ENCODE measurements at regions not wholly inside any gene's neighbourhood (a gene's known extent, or its start where the extent isn't known, plus 50 kb on each side); places are given as distances from the start of the nearest gene placed in this dataset.

DNA sequence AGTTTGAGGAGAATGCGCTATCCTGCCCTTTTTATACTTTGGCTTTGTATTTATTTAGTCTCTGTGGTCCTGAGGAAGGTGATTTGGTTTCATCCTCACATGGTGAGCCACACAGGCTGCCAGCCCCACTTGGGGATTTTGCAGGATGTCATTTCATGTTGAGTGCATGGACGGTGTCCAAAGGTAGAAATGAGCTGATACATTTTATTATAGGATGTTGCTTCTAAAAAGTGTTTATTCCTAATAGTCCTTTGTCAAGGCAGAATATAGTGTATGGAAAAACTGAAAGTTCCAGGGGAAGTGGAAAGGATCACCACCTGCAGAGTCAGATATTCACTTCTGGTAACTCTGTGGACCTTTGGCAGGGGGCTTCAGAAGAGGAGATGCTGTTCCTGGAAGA, 434.6 kb downstream of the CD109 start:
- Histone ChIP-seq H3K4me1 (ENCODE audit: insufficient read depth, low read length) (no peaks in the 10 kb centered on the region), H3K4me3 (ENCODE audit: low read length) (no peak overlapping the region), H3K36me3 (ENCODE audit: insufficient read depth, low read length) (no peaks in the 10 kb centered on the region)

DNA sequence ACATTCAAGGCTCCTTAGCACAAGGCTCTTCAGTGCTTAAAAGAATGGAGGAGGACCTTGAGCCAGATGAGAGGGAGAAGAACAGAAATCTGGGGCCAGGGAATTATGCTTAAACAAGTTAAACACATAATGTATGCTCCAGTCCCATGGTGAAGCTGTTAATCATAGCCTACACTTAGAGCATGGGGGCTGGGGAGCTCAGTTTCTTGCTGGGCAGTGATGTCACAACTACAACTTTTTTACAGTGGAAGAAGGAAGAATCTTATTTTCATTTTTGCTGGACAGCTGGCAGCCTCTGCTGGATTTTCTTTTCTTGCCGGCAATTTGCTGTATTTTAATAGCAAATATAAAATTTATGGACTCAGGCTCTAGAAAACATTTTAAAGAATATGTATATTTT, 432.5 kb downstream of the CD109 start:
- H2AFZ ChIP-seq (ENCODE audit: low read depth, low read length) = no peak overlapping the region

More for the DNA sequence above, 434.6 kb downstream of the CD109 start:
- H3K9me3 ChIP-seq (ENCODE audit: low read length) = no peaks in the 10 kb centered on the region
- no peak overlapping the region for H2AFZ ChIP-seq (ENCODE audit: low read depth, low read length)
- no peaks in the 10 kb centered on the region for H3K27me3 ChIP-seq (ENCODE audit: insufficient read depth, low read length)

DNA sequence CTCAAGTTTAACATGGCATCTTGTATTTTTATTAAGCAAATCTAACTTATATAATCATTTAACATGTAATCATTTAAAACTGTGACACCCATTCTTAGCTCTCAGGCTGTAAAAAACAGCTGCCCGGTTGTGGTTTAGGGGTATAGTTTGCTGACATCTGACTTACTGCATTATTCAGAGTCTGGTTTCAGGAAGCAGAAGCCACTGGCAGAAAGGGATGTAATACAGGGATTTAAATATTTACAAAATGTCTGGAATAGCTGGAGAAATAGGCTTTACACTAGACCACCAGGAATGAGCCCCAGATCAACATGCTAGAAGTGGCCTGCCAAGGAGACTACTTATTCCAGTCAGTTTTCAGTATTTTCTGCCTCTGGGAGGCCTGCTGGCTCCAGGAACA, 421.1 kb downstream of the CD109 start:
- Histone ChIP-seq H3K9me3 (ENCODE audit: low read length) (no peaks in the 10 kb centered on the region), H2AFZ (ENCODE audit: low read depth, low read length) (no peak overlapping the region), H3K36me3 (ENCODE audit: insufficient read depth, low read length) (no peaks in the 10 kb centered on the region), H3K4me3 (ENCODE audit: low read length) (no peak overlapping the region), H3K27me3 (ENCODE audit: insufficient read depth, low read length) (no peaks in the 10 kb centered on the region), H3K4me1 (ENCODE audit: insufficient read depth, low read length) (no peaks in the 10 kb centered on the region)

More for the DNA sequence above, 432.5 kb downstream of the CD109 start:
- Histone ChIP-seq H3K9me3 (ENCODE audit: low read length) (no peaks in the 10 kb centered on the region), H3K36me3 (ENCODE audit: insufficient read depth, low read length) (no peaks in the 10 kb centered on the region), H3K4me3 (ENCODE audit: low read length) (no peak overlapping the region), H3K27me3 (ENCODE audit: insufficient read depth, low read length) (no peaks in the 10 kb centered on the region), H3K4me1 (ENCODE audit: insufficient read depth, low read length) (no peaks in the 10 kb centered on the region)

DNA sequence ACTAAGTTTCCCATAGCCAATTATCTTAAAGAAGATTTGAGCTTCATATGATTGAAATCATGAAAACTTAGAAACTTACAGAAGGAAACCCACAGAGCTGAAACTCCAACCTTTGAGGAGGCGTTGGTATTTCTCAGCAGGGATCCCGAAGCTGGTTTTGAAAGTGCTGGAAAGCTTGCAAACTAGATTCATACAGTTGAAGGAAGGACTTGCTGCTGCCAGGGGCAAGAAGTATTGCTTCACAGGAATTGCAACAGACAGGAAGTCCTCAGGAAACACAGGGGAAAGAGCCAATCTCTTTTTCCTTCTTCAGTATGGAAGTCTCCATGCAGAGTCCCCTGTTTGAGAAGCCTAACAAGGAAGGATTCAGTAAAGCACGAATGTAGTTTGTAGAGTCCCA, 419.7 kb downstream of the CD109 start:
- Histone ChIP-seq H3K27me3 (ENCODE audit: insufficient read depth, low read length) (no peaks in the 10 kb centered on the region), H3K4me1 (ENCODE audit: insufficient read depth, low read length) (no peaks in the 10 kb centered on the region), H3K4me3 (ENCODE audit: low read length) (no peak overlapping the region), H3K36me3 (ENCODE audit: insufficient read depth, low read length) (no peaks in the 10 kb centered on the region), H2AFZ (ENCODE audit: low read depth, low read length) (no peak overlapping the region), H3K9me3 (ENCODE audit: low read length) (no peaks in the 10 kb centered on the region)

DNA sequence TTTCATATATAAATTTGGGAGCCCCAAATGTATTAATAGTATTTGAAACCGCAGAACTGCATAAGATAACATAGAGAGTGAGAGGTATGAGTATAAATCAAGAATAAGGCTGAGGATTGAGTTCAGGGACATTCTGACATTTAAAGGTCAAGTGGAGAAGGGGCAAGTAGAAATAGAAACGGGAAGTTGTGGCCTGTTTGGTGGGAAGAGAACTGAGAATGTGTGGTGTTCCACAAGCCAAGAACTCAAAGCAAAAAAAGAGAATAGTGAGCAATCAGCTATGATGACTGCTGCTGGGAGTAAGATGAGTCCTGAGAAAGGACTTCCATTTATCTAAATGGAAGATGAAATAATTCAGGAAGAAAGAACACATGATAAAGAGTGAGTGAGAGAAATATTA, 418.4 kb downstream of the CD109 start:
- Histone ChIP-seq H3K27me3 (ENCODE audit: insufficient read depth, low read length) (no peaks in the 10 kb centered on the region), H2AFZ (ENCODE audit: low read depth, low read length) (no peak overlapping the region), H3K4me1 (ENCODE audit: insufficient read depth, low read length) (no peaks in the 10 kb centered on the region), H3K36me3 (ENCODE audit: insufficient read depth, low read length) (no peaks in the 10 kb centered on the region), H3K9me3 (ENCODE audit: low read length) (no peaks in the 10 kb centered on the region), H3K4me3 (ENCODE audit: low read length) (no peak overlapping the region)

DNA sequence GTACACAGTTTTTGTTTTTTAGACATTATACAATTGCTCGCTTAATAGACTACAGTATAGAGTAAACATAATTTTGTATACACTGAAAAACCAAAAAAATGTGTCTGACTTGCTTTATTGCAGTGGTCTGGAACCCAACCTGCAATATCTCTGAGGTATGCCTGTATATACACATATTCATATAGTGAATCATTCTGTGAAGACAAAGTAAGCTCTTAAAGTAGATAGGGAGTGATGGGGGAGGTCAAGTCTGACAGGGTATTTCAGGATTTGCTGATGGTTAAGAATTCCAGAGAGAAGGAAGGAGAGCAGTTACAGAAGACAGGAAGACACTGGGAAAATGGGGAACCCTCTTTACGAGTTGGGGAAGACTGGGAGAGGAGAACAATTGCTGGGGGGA, 417.9 kb downstream of the CD109 start:
- no peak overlapping the region for H3K4me3 ChIP-seq (ENCODE audit: low read length)
- H3K9me3 ChIP-seq (ENCODE audit: low read length) = no peaks in the 10 kb centered on the region
- H2AFZ ChIP-seq (ENCODE audit: low read depth, low read length) = no peak overlapping the region
- H3K36me3 ChIP-seq (ENCODE audit: insufficient read depth, low read length) = no peaks in the 10 kb centered on the region
- H3K27me3 ChIP-seq (ENCODE audit: insufficient read depth, low read length) = no peaks in the 10 kb centered on the region
- no peaks in the 10 kb centered on the region for H3K4me1 ChIP-seq (ENCODE audit: insufficient read depth, low read length)

DNA sequence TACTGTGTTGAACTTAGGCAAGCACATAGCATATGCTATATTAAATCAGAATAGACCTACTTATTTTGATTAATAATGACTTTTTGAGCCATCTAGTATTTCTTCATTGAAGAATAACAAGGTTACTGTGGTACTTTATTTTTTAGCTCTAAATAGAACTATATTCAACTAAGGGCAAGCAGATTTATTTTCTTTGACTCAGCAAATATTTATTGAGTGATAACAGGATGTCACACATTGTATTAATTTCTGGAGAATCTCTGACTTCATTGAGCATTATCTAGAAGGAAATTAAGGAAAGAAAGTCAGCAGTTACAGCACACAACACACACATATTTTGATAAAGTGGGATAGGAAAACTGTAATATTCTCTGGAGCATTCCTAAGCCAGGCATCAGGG, 407.4 kb downstream of the CD109 start:
- H2AFZ ChIP-seq (ENCODE audit: low read depth, low read length) = no peak overlapping the region
- H3K4me1 ChIP-seq (ENCODE audit: insufficient read depth, low read length) = no peaks in the 10 kb centered on the region
- no peaks in the 10 kb centered on the region for H3K9me3 ChIP-seq (ENCODE audit: low read length)
- no peaks in the 10 kb centered on the region for H3K36me3 ChIP-seq (ENCODE audit: insufficient read depth, low read length)
- no peaks in the 10 kb centered on the region for H3K27me3 ChIP-seq (ENCODE audit: insufficient read depth, low read length)
- no peak overlapping the region for H3K4me3 ChIP-seq (ENCODE audit: low read length)

DNA sequence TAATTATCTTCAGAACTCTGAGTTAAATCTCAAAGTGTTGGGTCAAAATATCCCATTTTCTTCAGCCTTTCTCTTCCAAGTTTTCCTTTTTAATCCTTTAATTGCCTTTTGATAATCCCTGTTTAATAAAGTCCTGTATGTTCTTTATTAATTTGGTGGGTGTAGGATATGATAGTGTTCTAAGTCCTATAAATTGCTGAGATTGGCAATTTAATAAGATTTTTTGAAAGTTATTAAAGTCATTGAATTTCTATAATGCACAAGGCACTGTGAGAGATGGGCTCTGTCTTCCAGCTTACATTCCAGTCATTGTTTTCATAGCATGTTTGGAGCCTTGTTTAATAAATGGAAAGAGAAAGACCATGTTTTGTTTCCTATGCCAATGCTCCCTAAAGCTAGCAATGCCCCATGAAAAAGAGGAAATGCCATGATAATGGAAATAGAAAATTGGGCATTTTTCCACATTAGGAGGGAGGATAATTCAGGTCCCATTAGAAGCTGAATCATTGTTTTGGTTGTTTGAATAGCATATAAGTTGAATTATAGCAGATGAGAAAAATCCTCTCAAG, 404.8 kb downstream of the CD109 start:
- Histone ChIP-seq H2AFZ (ENCODE audit: low read depth, low read length) (no peak overlapping the region), H3K9me3 (ENCODE audit: low read length) (no peaks in the 10 kb centered on the region), H3K4me1 (ENCODE audit: insufficient read depth, low read length) (no peaks in the 10 kb centered on the region), H3K27me3 (ENCODE audit: insufficient read depth, low read length) (no peaks in the 10 kb centered on the region), H3K36me3 (ENCODE audit: insufficient read depth, low read length) (no peaks in the 10 kb centered on the region), H3K4me3 (ENCODE audit: low read length) (no peak overlapping the region)

DNA sequence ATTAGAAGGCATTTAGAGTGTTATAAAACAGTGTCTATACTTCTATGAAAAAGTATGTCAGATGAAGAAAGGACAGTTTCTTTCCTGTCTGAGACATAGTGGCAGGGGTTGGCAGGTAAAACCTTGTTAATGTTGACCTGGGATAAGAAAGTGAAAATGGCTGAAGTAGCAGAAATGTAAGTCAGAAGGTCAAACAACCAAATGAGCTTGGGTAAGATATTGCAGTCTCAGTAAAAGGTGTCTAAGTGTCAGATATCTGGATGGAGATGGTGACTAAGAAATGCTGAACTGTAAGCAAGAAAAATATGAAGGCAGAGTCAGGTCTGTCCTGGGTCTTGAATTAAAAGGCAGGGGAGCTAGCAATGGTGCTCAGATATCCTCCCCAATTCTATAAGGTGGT, 400.3 kb downstream of the CD109 start:
- H3K9me3 ChIP-seq (ENCODE audit: low read length) = no peaks in the 10 kb centered on the region
- H3K36me3 ChIP-seq (ENCODE audit: insufficient read depth, low read length) = no peaks in the 10 kb centered on the region
- no peak overlapping the region for H3K4me3 ChIP-seq (ENCODE audit: low read length)
- H2AFZ ChIP-seq (ENCODE audit: low read depth, low read length) = no peak overlapping the region
- no peaks in the 10 kb centered on the region for H3K27me3 ChIP-seq (ENCODE audit: insufficient read depth, low read length)
- no peaks in the 10 kb centered on the region for H3K4me1 ChIP-seq (ENCODE audit: insufficient read depth, low read length)

DNA sequence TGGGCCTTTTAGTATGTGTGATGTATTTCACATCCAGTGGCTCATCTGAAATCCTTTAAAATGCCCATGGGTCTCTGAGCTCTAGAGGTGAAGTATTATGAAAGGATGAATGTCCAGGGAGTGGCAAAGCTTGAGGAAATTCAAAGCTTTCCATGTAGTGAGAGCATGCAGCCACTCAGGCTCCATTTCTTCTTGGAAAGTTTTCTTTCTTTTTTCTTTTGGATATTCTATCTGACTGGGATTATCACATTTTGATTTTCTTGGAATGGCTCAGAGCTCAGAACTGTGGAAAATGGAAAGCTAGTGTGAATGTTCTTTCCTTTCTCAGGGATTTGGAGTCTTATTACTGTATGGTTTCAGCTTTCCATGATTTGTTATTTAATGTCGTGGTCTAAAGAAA, 397.4 kb downstream of the CD109 start:
- H2AFZ ChIP-seq (ENCODE audit: low read depth, low read length) = no peak overlapping the region
- no peak overlapping the region for H3K4me3 ChIP-seq (ENCODE audit: low read length)
- no peaks in the 10 kb centered on the region for H3K9me3 ChIP-seq (ENCODE audit: low read length)
- H3K27me3 ChIP-seq (ENCODE audit: insufficient read depth, low read length) = no peaks in the 10 kb centered on the region
- no peaks in the 10 kb centered on the region for H3K4me1 ChIP-seq (ENCODE audit: insufficient read depth, low read length)
- no peaks in the 10 kb centered on the region for H3K36me3 ChIP-seq (ENCODE audit: insufficient read depth, low read length)

DNA sequence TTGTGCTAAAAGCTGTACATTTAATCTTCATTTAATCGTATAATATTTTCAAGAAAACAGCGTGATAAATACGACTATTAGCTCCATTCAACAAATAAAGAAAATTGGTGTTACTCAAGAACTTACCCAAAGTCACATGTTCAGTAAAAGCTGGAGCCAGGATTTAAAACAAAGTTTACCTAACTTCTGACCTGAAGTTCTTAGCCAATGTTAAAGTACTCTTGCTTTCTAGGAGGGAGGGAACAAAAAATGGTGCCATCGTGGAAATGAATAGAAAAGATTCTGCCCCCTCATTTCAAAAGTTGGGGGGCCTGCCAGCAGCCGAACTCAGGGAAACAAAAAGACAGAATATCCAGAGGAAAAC, 395.8 kb downstream of the CD109 start:
- Histone ChIP-seq H3K36me3 (ENCODE audit: insufficient read depth, low read length) (no peaks in the 10 kb centered on the region), H2AFZ (ENCODE audit: low read depth, low read length) (no peak overlapping the region), H3K4me3 (ENCODE audit: low read length) (no peak overlapping the region), H3K4me1 (ENCODE audit: insufficient read depth, low read length) (no peaks in the 10 kb centered on the region), H3K27me3 (ENCODE audit: insufficient read depth, low read length) (no peaks in the 10 kb centered on the region), H3K9me3 (ENCODE audit: low read length) (no peaks in the 10 kb centered on the region)

DNA sequence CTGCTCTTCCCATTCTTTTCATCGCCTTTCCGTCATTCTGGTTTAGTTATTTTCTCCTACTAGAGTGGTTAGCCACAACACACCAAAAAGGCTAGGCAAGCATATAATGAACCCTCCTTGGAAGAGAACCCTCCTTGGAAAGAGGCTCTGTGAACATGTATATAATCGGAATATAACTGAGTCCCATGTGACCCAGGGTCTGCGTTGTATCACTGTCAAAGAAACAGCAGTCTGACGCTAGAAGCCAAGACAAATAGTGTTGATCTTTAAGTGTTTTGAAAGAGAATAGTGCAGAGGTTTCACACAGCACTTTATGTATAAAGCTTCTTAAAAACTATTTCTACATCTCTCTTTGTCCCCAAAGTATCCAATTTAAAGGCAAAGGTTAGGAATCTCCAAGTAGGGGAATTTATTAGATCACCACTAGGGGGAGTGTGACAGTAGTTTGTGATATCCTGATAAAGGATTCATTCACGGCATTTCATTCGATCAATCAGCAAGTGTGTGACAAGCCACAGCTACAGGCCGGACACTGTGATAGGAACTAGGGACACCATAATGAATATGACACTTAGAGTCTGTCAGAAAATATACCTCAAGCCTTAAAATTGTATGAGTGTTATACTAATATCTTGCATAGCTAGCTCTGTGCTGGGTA, 395.3 kb downstream of the CD109 start:
- no peaks in the 10 kb centered on the region for H3K27me3 ChIP-seq (ENCODE audit: insufficient read depth, low read length)

DNA sequence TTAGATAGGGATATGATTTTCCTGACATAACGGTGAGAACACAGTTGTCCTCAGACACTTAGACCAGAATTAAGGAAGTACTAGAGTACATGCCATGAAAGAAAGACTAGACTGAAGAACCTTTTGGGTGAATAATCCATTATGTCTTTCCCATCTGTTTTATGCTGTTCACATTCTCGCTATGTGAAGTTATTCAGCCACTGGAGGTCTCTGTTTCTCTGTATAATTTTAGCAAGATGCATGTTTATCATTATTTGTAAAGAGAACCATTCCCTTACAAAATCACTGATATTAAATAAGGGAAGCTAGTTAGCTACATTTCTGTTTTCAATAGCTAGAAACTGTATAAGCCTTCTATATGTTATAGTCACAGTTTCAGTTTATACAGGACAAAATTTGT, 391.9 kb downstream of the CD109 start:
- no peaks in the 10 kb centered on the region for H3K4me1 ChIP-seq (ENCODE audit: insufficient read depth, low read length)
- H2AFZ ChIP-seq (ENCODE audit: low read depth, low read length) = no peak overlapping the region
- no peak overlapping the region for H3K4me3 ChIP-seq (ENCODE audit: low read length)
- no peaks in the 10 kb centered on the region for H3K36me3 ChIP-seq (ENCODE audit: insufficient read depth, low read length)
- H3K27me3 ChIP-seq (ENCODE audit: insufficient read depth, low read length) = no peaks in the 10 kb centered on the region
- H3K9me3 ChIP-seq (ENCODE audit: low read length) = no peaks in the 10 kb centered on the region

More for the DNA sequence above, 395.3 kb downstream of the CD109 start:
- Histone ChIP-seq H3K36me3 (ENCODE audit: insufficient read depth, low read length) (no peaks in the 10 kb centered on the region), H3K4me3 (ENCODE audit: low read length) (no peak overlapping the region), H2AFZ (ENCODE audit: low read depth, low read length) (no peak overlapping the region), H3K4me1 (ENCODE audit: insufficient read depth, low read length) (no peaks in the 10 kb centered on the region), H3K9me3 (ENCODE audit: low read length) (no peaks in the 10 kb centered on the region)

DNA sequence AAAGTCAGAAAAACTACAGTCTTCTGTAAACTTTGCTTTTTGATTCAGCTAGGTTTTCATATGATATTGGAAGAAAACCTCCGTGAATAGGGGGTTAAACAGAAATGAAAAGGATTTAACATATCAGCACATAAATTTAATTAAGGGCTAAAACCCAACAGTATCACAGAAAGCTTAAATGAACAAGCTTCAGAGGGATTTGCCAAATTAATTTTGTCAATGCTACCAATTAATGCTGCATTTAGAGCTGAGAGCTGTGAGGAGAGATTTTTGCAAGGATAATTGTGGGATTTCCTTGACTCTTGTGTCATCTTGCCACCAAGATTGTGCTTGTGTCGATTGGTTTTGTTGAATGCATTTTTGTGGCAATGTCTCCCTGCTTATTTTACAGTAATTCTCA, 379.9 kb downstream of the CD109 start:
- no peak overlapping the region for H3K4me3 ChIP-seq (ENCODE audit: low read length)
- no peaks in the 10 kb centered on the region for H3K36me3 ChIP-seq (ENCODE audit: insufficient read depth, low read length)
- no peaks in the 10 kb centered on the region for H3K9me3 ChIP-seq (ENCODE audit: low read length)
- H3K27me3 ChIP-seq (ENCODE audit: insufficient read depth, low read length) = no peaks in the 10 kb centered on the region
- no peak overlapping the region for H2AFZ ChIP-seq (ENCODE audit: low read depth, low read length)
- no peaks in the 10 kb centered on the region for H3K4me1 ChIP-seq (ENCODE audit: insufficient read depth, low read length)

All from neuron (in vitro differentiated cells).